ENCODE measurements at regions not wholly inside any gene's neighbourhood (a gene's known extent, or its start where the extent isn't known, plus 50 kb on each side); places are given as distances from the start of the nearest gene placed in this dataset.

DNA sequence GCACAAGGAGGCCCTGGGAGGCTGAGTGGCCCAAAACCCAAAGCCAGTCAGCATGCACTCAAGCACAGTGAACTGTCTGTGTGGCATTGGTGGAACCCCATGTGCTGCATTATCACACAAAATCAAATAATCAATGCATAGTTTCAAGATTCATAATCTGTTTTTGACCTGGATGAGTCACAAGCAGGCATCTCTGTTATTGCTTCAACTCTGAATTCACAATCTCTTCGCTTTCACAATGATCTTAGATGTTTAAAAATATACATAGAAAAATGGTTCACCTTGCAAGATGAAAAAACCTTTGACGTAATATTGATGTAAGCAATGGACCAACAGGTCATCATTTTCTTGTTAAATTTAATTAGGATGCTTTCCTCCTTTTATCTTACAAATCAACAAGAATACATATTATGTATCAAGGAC, 455.4 kb downstream of the IRS2 start:
- WGBS, 3 donors = 95 to 98% (median 97%) methylated on average over 2 of the region's 2 CpGs

DNA sequence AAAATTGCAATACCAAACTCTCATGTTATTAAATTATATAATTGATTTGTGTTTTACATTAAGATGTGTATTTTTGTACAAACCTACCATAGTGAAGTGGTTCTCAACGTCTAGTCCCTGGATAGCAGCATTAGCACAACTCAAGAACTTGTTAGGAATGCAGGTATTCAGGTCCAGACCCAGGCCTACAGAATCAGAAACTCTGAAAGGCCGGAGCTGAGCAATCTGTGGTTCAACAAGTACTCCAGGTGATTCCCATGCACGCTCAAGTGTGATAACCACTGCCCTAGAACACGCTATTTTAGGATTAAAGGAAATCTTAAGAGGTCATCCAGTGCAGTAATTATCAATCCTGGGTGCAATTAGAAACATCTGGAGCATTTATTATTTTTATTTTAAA, 456.3 kb downstream of the IRS2 start:
- TF ChIP-seq POLR2A (IDR thresholded peaks at IDR 0.05) (no peak), CTCF (IDR thresholded peaks at IDR 0.05) (no peak), EP300 (IDR thresholded peaks at IDR 0.05) (no peak)
- intact Hi-C loops (cut with DNase I) = no loop called here
- Histone ChIP-seq H3K27me3 (no peaks in the 10 kb centered on the region), H3K4me3 (no peak overlapping the region), H3K27ac (no peak overlapping the region), H3K9me3 (no peaks in the 10 kb centered on the region), H3K36me3 (no peaks in the 10 kb centered on the region), H3K4me1 (ENCODE audit: insufficient read depth) (no peaks in the 10 kb centered on the region)
- 65 to 82% (median 69%) methylated on average over 4 of the region's 4 CpGs for WGBS, 3 donors
- DNase-seq = no peak

More for the DNA sequence above, 455.4 kb downstream of the IRS2 start:
- TF ChIP-seq EP300 (IDR thresholded peaks at IDR 0.05) (no peak), CTCF (IDR thresholded peaks at IDR 0.05) (no peak), POLR2A (IDR thresholded peaks at IDR 0.05) (no peak)
- intact Hi-C loops (cut with DNase I) = no loop called here
- H3K4me1 ChIP-seq (ENCODE audit: insufficient read depth) = no peaks in the 10 kb centered on the region
- H3K4me3 ChIP-seq = no peak overlapping the region
- no peaks in the 10 kb centered on the region for H3K27me3 ChIP-seq
- no peaks in the 10 kb centered on the region for H3K9me3 ChIP-seq
- H3K27ac ChIP-seq = no peak overlapping the region
- H3K36me3 ChIP-seq = no peaks in the 10 kb centered on the region
- no peak for DNase-seq

DNA sequence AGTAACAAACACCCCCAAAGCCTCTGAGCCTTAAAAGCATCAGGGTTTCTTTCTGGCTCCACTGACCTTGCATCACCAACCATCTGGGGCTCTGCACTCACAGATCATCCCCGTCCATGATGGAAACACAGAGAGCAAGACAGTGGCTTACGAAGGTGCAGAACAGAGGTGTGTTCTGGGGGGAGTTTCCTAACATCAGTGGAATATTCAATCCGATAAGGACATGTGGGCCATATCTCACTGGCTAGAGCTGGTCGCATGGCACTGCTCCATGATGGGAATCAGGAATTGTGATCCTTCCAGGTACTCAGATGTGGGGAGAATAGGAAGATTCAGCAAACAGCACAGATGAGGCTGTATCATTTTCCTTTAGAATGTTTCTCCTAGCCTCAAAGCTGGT, 457.2 kb downstream of the IRS2 start:
- no peaks in the 10 kb centered on the region for H3K9me3 ChIP-seq
- intact Hi-C loops (cut with DNase I) = no loop called here
- H3K36me3 ChIP-seq = no peaks in the 10 kb centered on the region
- no peak overlapping the region for H3K27ac ChIP-seq
- no peaks in the 10 kb centered on the region for H3K27me3 ChIP-seq
- no peak for DNase-seq
- TF ChIP-seq POLR2A (IDR thresholded peaks at IDR 0.05) (no peak), CTCF (IDR thresholded peaks at IDR 0.05) (no peak), EP300 (IDR thresholded peaks at IDR 0.05) (no peak)
- no peak overlapping the region for H3K4me3 ChIP-seq
- H3K4me1 ChIP-seq (ENCODE audit: insufficient read depth) = no peaks in the 10 kb centered on the region
- 92 to 95% (median 95%) methylated on average over 4 of the region's 4 CpGs for WGBS, 3 donors

DNA sequence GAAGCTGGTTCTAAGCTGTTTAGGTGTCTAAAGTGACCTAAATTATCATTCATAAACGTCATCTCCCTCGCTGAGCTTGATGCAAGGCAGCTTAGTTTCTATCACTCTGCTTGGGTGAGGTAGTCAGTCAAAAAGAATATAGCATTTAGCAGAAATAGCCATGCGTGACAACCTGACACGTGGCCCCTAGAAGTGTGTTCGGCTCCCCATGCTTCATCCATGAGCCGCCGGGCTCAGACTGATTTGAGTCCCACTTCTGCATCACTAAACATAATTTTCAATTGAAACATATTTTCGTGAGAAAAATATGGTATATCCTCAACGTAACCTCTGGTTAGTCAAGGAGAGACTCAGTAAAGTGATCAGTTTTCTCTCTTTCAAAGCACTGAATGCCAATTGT, 459.8 kb downstream of the IRS2 start:
- H3K4me3 ChIP-seq = no peak overlapping the region
- no peaks in the 10 kb centered on the region for H3K27me3 ChIP-seq
- 93 to 95% (median 93%) methylated on average over 9 of the region's 9 CpGs for WGBS, 3 donors
- no peak overlapping the region for H3K27ac ChIP-seq
- no peaks in the 10 kb centered on the region for H3K9me3 ChIP-seq
- H3K4me1 ChIP-seq (ENCODE audit: insufficient read depth) = no peaks in the 10 kb centered on the region
- intact Hi-C loops (cut with DNase I) = no loop called here
- no peak for DNase-seq
- TF ChIP-seq POLR2A (IDR thresholded peaks at IDR 0.05) (no peak), CTCF (IDR thresholded peaks at IDR 0.05) (no peak), EP300 (IDR thresholded peaks at IDR 0.05) (no peak)
- no peaks in the 10 kb centered on the region for H3K36me3 ChIP-seq

- 83 to 93% (median 88%) methylated on average over 4 of the region's 4 CpGs for WGBS, 3 donors
- Histone ChIP-seq H3K27me3 (no peaks in the 10 kb centered on the region), H3K36me3 (no peaks in the 10 kb centered on the region), H3K27ac (no peak overlapping the region), H3K4me3 (no peak overlapping the region), H3K4me1 (ENCODE audit: insufficient read depth) (no peaks in the 10 kb centered on the region), H3K9me3 (no peaks in the 10 kb centered on the region)
- no peak for DNase-seq
- intact Hi-C loops (cut with DNase I) = no loop called here
- no peak for TF ChIP-seq CTCF (IDR thresholded peaks at IDR 0.05)
- no peak for TF ChIP-seq POLR2A (IDR thresholded peaks at IDR 0.05)
- no peak for TF ChIP-seq EP300 (IDR thresholded peaks at IDR 0.05)
Observed at GRCh38 chr13:109323338-109323737, 463.0 kb downstream of the IRS2 start.
